IMR-90 (cell line): ENCODE measurements at regions not wholly inside any gene's neighbourhood (a gene's known extent, or its start where the extent isn't known, plus 50 kb on each side); places are given as distances from the start of the nearest gene placed in this dataset.

ENCODE experiments used
- ATAC-seq: fragments of 200-7000 bp; cut with Tn5 transposase; 2 replicates; pipeline ENCODE4 v1.9.1; 2020; ENCODE audit warnings: low read depth, mild to moderate bottlenecking, moderate library complexity
- BruUV-seq: library from RNA; stranded (reverse); fragments of 400-500 nt; replicated peaks from 2 replicates; lab custom pipeline; 2021; lab: Mats Ljungman, UMichigan
- CTCF ChIA-PET: fragments of 300-600 bp; formaldehyde crosslinking; extraction: SDS; loops from one replicate; lab custom pipeline; 2021; ENCODE audit warnings: antibody characterized with exemption; lab: Yijun Ruan, JAX
- POLR2A ChIA-PET: fragments of 300-600 bp; sonication (Branson Sonifier 250); formaldehyde crosslinking; loops from one replicate; lab custom pipeline; 2022; ENCODE audit warnings: antibody characterized with exemption; ENCODE audit not compliant: unreplicated experiment; lab: Charles Lee
- DNase-seq: peaks from one replicate; pipeline ENCODE4 v3.0.0; 2013
- H2AFZ ChIP-seq: replicated peaks from 2 replicates; pipeline ENCODE3; 2013; ENCODE audit warnings: low read length, mild to moderate bottlenecking; ENCODE audit not compliant: poor library complexity
- H2AK5ac ChIP-seq: 2 replicates; pipeline ENCODE4 v1.6.1; 2013; ENCODE audit warnings: low read depth, low read length, inconsistent platforms
- H2AK9ac ChIP-seq: replicated peaks from 2 replicates; pipeline ENCODE3; 2013; ENCODE audit warnings: mild to moderate bottlenecking, low read depth, low read length, moderate library complexity; ENCODE audit not compliant: poor library complexity
- H2BK120ac ChIP-seq: 2 replicates; pipeline ENCODE4 v1.6.1; 2013; ENCODE audit warnings: low read depth, low read length, inconsistent platforms
- H2BK15ac ChIP-seq: 3 replicates; pipeline ENCODE4 v1.6.1; 2013; ENCODE audit warnings: low read depth, low read length, inconsistent platforms
- H2BK20ac ChIP-seq: 2 replicates; pipeline ENCODE4 v1.6.1; 2013; ENCODE audit warnings: low read depth, mild to moderate bottlenecking, inconsistent platforms, low read length, moderate library complexity
- H2BK5ac ChIP-seq: 2 replicates; pipeline ENCODE4 v1.6.1; 2013; ENCODE audit warnings: mild to moderate bottlenecking, low read depth, low read length, inconsistent platforms; ENCODE audit not compliant: poor library complexity, severe bottlenecking
- H3K14ac ChIP-seq: replicated peaks from 2 replicates; pipeline ENCODE4 v1.6.1; 2013; ENCODE audit warnings: low read depth, low read length, inconsistent platforms
- H3K18ac ChIP-seq: 2 replicates; pipeline ENCODE4 v1.6.1; 2013; ENCODE audit warnings: low read depth, low read length, control low read depth
- H3K23ac ChIP-seq: 2 replicates; pipeline ENCODE4 v1.6.1; 2013; ENCODE audit warnings: low read depth, low read length, inconsistent platforms
- H3K27ac ChIP-seq: 2 replicates; pipeline ENCODE4 v1.5.1; 2013; ENCODE audit warnings: mild to moderate bottlenecking, control low read depth, low read length; ENCODE audit not compliant: insufficient read depth
- H3K27me3 ChIP-seq: 2 replicates; pipeline ENCODE4 v1.6.1; 2013; ENCODE audit warnings: low read length; ENCODE audit not compliant: control insufficient read depth, insufficient read depth
- H3K36me3 ChIP-seq: 2 replicates; pipeline ENCODE4 v1.6.1; 2013; ENCODE audit warnings: low read length, mixed read lengths; ENCODE audit not compliant: control insufficient read depth, insufficient read depth
- H3K4ac ChIP-seq: 2 replicates; pipeline ENCODE4 v1.6.1; 2013; ENCODE audit warnings: low read depth, low read length, inconsistent platforms
- H3K4me1 ChIP-seq: 2 replicates; pipeline ENCODE4 v1.6.1; 2013; ENCODE audit warnings: low read length, mixed read lengths; ENCODE audit not compliant: control insufficient read depth, insufficient read depth
- H3K4me2 ChIP-seq: 2 replicates; pipeline ENCODE4 v1.6.1; 2013; ENCODE audit warnings: low read depth, mild to moderate bottlenecking, control low read depth, low read length, moderate library complexity
- H3K4me3 ChIP-seq: 2 replicates; pipeline ENCODE4 v1.5.1; 2013; ENCODE audit warnings: low read depth, mild to moderate bottlenecking, control low read depth, low read length, moderate library complexity; ENCODE audit not compliant: insufficient read depth
- H3K56ac ChIP-seq: 2 replicates; pipeline ENCODE4 v1.6.1; 2013; ENCODE audit warnings: low read length, inconsistent platforms; ENCODE audit not compliant: insufficient read depth; ENCODE audit errors: extremely low read depth
- H3K79me1 ChIP-seq, 2 experiments: 2 replicates each; pipeline ENCODE4 v1.6.1; 2013; ENCODE audit warnings: low read length in 2 of 2, inconsistent platforms in 1 of 2, low read depth in 1 of 2
- H3K9ac ChIP-seq: 2 replicates; pipeline ENCODE4 v1.6.1; 2013; ENCODE audit warnings: low read depth, low read length, control low read depth
- H3K9me1 ChIP-seq: 2 replicates; pipeline ENCODE4 v1.6.1; 2013; ENCODE audit warnings: low read length, inconsistent platforms; ENCODE audit not compliant: insufficient read depth
- H3K9me3 ChIP-seq: 2 replicates; pipeline ENCODE4 v1.6.1; 2013; ENCODE audit warnings: low read length; ENCODE audit not compliant: control insufficient read depth, insufficient read depth
- H4K20me1 ChIP-seq: 2 replicates; pipeline ENCODE4 v1.6.1; 2013; ENCODE audit warnings: low read length, inconsistent platforms; ENCODE audit not compliant: insufficient read depth
- H4K5ac ChIP-seq: 2 replicates; pipeline ENCODE4 v1.6.1; 2013; ENCODE audit warnings: mild to moderate bottlenecking, low read depth, low read length, control low read depth
- H4K8ac ChIP-seq, 2 experiments: 2 replicates each; pipeline ENCODE4 v1.6.1; 2013; ENCODE audit warnings: low read depth in 2 of 2, low read length in 2 of 2, control low read depth in 1 of 2, inconsistent platforms in 1 of 2
- H4K91ac ChIP-seq: 2 replicates; pipeline ENCODE4 v1.6.1; 2013; ENCODE audit warnings: low read depth, low read length, inconsistent platforms; ENCODE audit not compliant: insufficient read depth
- BHLHE40 ChIP-seq: fragments of 150-350 bp; IDR thresholded peaks from 2 replicates; pipeline ENCODE4 v1.6.1; 2016; ENCODE audit warnings: mild to moderate bottlenecking, low read depth, low read length
- CEBPB ChIP-seq: IDR thresholded peaks from 2 replicates; pipeline ENCODE4 v1.6.1; 2012; ENCODE audit warnings: low read depth, low read length, improper control_type of control experiment
- CHD1 ChIP-seq: IDR thresholded peaks from 2 replicates; pipeline ENCODE4 v1.6.1; 2012; ENCODE audit warnings: low read depth, low read length, improper control_type of control experiment
- FOS ChIP-seq: fragments of 150-350 bp; IDR thresholded peaks from 2 replicates; pipeline ENCODE4 v1.6.1; 2016; ENCODE audit warnings: low read depth, low read length
- MAFK ChIP-seq: IDR thresholded peaks from 2 replicates; pipeline ENCODE4 v1.6.1; 2012; ENCODE audit warnings: low read depth, low read length, improper control_type of control experiment
- MAZ ChIP-seq: IDR thresholded peaks from 2 replicates; pipeline ENCODE4 v1.6.1; 2012; ENCODE audit warnings: low read depth, mild to moderate bottlenecking, low read length, improper control_type of control experiment, moderate library complexity, borderline replicate concordance
- MXI1 ChIP-seq: IDR thresholded peaks from 2 replicates; pipeline ENCODE4 v1.6.1; 2012; ENCODE audit warnings: low read depth, mild to moderate bottlenecking, low read length, moderate library complexity, borderline replicate concordance
- NFE2L2 ChIP-seq: fragments of 150-350 bp; IDR thresholded peaks from 2 replicates; pipeline ENCODE4 v1.6.1; 2016; ENCODE audit warnings: low read depth, mild to moderate bottlenecking, low read length
- POLR2A ChIP-seq: IDR thresholded peaks from 2 replicates; pipeline ENCODE4 v1.6.1; 2012; ENCODE audit warnings: mild to moderate bottlenecking, low read depth, low read length
- RAD21 ChIP-seq: IDR thresholded peaks from 2 replicates; pipeline ENCODE4 v1.6.1; 2012; ENCODE audit warnings: low read length, improper control_type of control experiment
- RCOR1 ChIP-seq: IDR thresholded peaks from 2 replicates; pipeline ENCODE4 v1.6.1; 2012; ENCODE audit warnings: mild to moderate bottlenecking, low read length, improper control_type of control experiment; ENCODE audit not compliant: insufficient replicate concordance
- RFX5 ChIP-seq: IDR thresholded peaks from 2 replicates; pipeline ENCODE4 v1.8.0; 2012; ENCODE audit warnings: low read depth, mild to moderate bottlenecking, low read length, moderate library complexity
- SMC3 ChIP-seq: fragments of 150-350 bp; IDR thresholded peaks from 2 replicates; pipeline ENCODE4 v1.6.1; 2016; ENCODE audit warnings: low read depth, mild to moderate bottlenecking, antibody characterized with exemption, low read length, moderate library complexity
- WGBS, 2 experiments: methylation state at CpG; one replicate each; pipeline versions ENCODE4 v1.1.5 to v1.1.7; 2013; ENCODE audit warnings: missing lambda C conversion rate in 2 of 2; ENCODE audit not compliant: insufficient read length in 1 of 2; ENCODE audit errors: extremely low coverage in 2 of 2; 5-methylcytosine and 5-hydroxymethylcytosine counted together
- dilution Hi-C: fragments of 300-500 bp; cut with HindIII; formaldehyde crosslinking; loops from one replicate; pipeline ENCODE4 v1.14.3; 2018; ENCODE audit warnings: low sequenced_read_pairs; ENCODE audit not compliant: unreplicated experiment
- in situ Hi-C: fragments of 300-500 bp; cut with MboI; formaldehyde crosslinking; loops from 3 replicates; pipeline ENCODE4 v1.14.3; 2019; ENCODE audit warnings: low sequenced_read_pairs, inconsistent platforms, mixed read lengths
- intact Hi-C: fragments of 100-400 bp; cut with micrococcal nuclease; formaldehyde crosslinking; loops from 2 replicates; pipeline ENCODE4 v1.10.0; 2022
- TF ChIP-seq, protein P1 (sequence below): fragments of 150-350 bp; IDR thresholded peaks from 2 replicates; pipeline ENCODE4 v1.6.1; 2017; ENCODE audit warnings: mild to moderate bottlenecking, antibody characterized with exemption, low read length, low read depth
- TF ChIP-seq, protein P2 (sequence below): fragments of 150-350 bp; IDR thresholded peaks from 2 replicates; pipeline ENCODE4 v1.6.1; 2016; ENCODE audit warnings: low read depth, mild to moderate bottlenecking, low read length, moderate library complexity, borderline replicate concordance
- TF ChIP-seq, protein P3 (sequence below): conservative IDR thresholded peaks from 2 replicates; pipeline ENCODE4 v1.5.1; 2012; ENCODE audit warnings: mild to moderate bottlenecking, low read depth, low read length, improper control_type of control experiment

DNA sequence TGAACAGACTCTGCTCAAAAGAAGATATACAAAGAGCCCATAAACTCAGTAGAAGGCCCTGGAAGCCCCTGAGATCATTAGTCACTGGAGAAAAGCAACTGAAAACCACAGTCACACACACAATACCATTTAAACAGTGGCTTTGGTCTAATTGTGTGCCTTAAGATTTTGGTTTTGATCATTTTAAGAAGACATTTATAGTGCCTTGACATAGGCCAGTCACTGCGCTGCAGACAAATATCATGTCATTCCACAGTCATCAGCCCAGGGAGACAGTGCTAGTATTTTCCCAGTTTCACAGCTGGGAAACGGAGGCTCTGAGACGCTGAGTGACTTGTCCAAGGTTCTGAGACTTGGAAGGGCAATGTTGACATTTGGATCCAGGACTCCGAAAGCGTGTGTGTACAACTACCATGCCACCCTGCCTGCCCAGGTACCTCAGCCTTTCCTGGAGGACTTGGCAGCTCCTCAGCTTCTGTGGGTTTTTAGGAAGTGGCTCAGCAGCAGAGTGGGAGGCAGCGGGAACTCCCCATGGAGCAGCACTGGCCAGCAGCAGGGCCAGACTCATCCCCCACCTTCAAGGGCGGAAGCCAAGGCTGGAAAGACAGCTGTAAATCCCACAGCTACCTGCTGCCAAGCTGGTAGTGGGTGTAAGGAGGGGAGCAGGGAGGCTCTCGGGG lies 173.9 kb downstream of the WDR11 start:
- Histone ChIP-seq H2BK20ac (no peak overlapping the region), H3K4ac (no peak overlapping the region), H3K56ac (no peak overlapping the region), H2BK15ac (no peak overlapping the region), H3K79me1 (no peaks in the 10 kb centered on the region), H4K20me1 (no peaks in the 10 kb centered on the region), H4K91ac (no peak overlapping the region), H2AK9ac (no peak overlapping the region), H3K18ac (no peak overlapping the region), H2AK5ac (no peak overlapping the region), H3K9ac (no peak overlapping the region), H3K9me1 (no peaks in the 10 kb centered on the region), H2AFZ (no peak overlapping the region), H3K36me3 (no peaks in the 10 kb centered on the region), H4K5ac (no peak overlapping the region), H3K23ac (no peak overlapping the region), H4K8ac (no peak overlapping the region), H3K4me3 (no peak overlapping the region), H3K9me3 (peaks cover 11% of the 10 kb centered on the region), H3K4me1 (no peaks in the 10 kb centered on the region), H3K27ac (no peak overlapping the region), H2BK5ac (no peak overlapping the region), H3K14ac (no peak overlapping the region), H3K27me3 (no peaks in the 10 kb centered on the region), H2BK120ac (no peak overlapping the region), H3K4me2 (no peak overlapping the region)
- WGBS, 2 experiments = 0% methylated on average over 1 of the region's 8 CpGs; no CpG with 5 or more reads in 1 of the 2 experiments
- no peak for ATAC-seq
- dilution Hi-C loops (no loop called here), intact Hi-C loops (no loop called here), in situ Hi-C loops (no loop called here)
- no TSS peak for BruUV-seq
- POLR2A ChIA-PET = no interaction called here
- TF ChIP-seq, protein P1, sequence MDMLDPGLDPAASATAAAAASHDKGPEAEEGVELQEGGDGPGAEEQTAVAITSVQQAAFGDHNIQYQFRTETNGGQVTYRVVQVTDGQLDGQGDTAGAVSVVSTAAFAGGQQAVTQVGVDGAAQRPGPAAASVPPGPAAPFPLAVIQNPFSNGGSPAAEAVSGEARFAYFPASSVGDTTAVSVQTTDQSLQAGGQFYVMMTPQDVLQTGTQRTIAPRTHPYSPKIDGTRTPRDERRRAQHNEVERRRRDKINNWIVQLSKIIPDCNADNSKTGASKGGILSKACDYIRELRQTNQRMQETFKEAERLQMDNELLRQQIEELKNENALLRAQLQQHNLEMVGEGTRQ = no peak
- no peak for TF ChIP-seq CEBPB
- TF ChIP-seq RFX5 = no peak
- no peak for TF ChIP-seq NFE2L2
- TF ChIP-seq MAFK = no peak
- TF ChIP-seq, protein P2, sequence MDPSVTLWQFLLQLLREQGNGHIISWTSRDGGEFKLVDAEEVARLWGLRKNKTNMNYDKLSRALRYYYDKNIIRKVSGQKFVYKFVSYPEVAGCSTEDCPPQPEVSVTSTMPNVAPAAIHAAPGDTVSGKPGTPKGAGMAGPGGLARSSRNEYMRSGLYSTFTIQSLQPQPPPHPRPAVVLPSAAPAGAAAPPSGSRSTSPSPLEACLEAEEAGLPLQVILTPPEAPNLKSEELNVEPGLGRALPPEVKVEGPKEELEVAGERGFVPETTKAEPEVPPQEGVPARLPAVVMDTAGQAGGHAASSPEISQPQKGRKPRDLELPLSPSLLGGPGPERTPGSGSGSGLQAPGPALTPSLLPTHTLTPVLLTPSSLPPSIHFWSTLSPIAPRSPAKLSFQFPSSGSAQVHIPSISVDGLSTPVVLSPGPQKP = no peak
- no peak for TF ChIP-seq RAD21
- TF ChIP-seq, protein P3, sequence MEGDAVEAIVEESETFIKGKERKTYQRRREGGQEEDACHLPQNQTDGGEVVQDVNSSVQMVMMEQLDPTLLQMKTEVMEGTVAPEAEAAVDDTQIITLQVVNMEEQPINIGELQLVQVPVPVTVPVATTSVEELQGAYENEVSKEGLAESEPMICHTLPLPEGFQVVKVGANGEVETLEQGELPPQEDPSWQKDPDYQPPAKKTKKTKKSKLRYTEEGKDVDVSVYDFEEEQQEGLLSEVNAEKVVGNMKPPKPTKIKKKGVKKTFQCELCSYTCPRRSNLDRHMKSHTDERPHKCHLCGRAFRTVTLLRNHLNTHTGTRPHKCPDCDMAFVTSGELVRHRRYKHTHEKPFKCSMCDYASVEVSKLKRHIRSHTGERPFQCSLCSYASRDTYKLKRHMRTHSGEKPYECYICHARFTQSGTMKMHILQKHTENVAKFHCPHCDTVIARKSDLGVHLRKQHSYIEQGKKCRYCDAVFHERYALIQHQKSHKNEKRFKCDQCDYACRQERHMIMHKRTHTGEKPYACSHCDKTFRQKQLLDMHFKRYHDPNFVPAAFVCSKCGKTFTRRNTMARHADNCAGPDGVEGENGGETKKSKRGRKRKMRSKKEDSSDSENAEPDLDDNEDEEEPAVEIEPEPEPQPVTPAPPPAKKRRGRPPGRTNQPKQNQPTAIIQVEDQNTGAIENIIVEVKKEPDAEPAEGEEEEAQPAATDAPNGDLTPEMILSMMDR = no peak
- TF ChIP-seq MXI1 = no peak
- no peak for TF ChIP-seq BHLHE40
- no peak for TF ChIP-seq MAZ
- TF ChIP-seq CHD1 = no peak
- TF ChIP-seq SMC3 = no peak
- TF ChIP-seq POLR2A = no peak
- no peak for TF ChIP-seq RCOR1
- no peak for TF ChIP-seq FOS
- DNase-seq = no peak
- CTCF ChIA-PET = no interaction called here
